IPS-15b (cell line): ENCODE measurements at regions not wholly inside any gene's neighbourhood (a gene's known extent, or its start where the extent isn't known, plus 50 kb on each side); places are given as distances from the start of the nearest gene placed in this dataset.
"Not testable (repeated sequence)": the region's sequence is repeated elsewhere in the genome, so short reads cannot be mapped to it uniquely, and the experiment has no call there.

Source experiments
- H3K27me3 ChIP-seq: one replicate; pipeline ENCODE4 v1.6.1; 2013; ENCODE audit warnings: low read length; ENCODE audit not compliant: control insufficient read depth, insufficient read depth
- H3K36me3 ChIP-seq: one replicate; pipeline ENCODE4 v1.6.1; 2013; ENCODE audit warnings: low read length; ENCODE audit not compliant: control insufficient read depth, insufficient read depth
- H3K4me1 ChIP-seq: one replicate; pipeline ENCODE4 v1.6.1; 2013; ENCODE audit warnings: mild to moderate bottlenecking, low read length; ENCODE audit not compliant: control insufficient read depth, insufficient read depth
- H3K4me3 ChIP-seq: one replicate; pipeline ENCODE4 v1.5.1; 2013; ENCODE audit warnings: low read depth, low read length
- H3K9ac ChIP-seq: one replicate; pipeline ENCODE4 v1.6.1; 2013; ENCODE audit warnings: low read depth, mild to moderate bottlenecking, low read length
- H3K9me3 ChIP-seq: one replicate; pipeline ENCODE4 v1.6.1; 2013; ENCODE audit warnings: mild to moderate bottlenecking, low read length; ENCODE audit not compliant: control insufficient read depth, insufficient read depth

- no peak overlapping the region for H3K9ac ChIP-seq
- H3K4me1 ChIP-seq: no peaks in the 10 kb centered on the region
- no peaks in the 10 kb centered on the region for H3K9me3 ChIP-seq
- no peaks in the 10 kb centered on the region for H3K27me3 ChIP-seq
- H3K4me3 ChIP-seq: no peak overlapping the region
- no peaks in the 10 kb centered on the region for H3K36me3 ChIP-seq
Measured at GRCh38 chr7:8885480-8886000, 452.1 kb downstream of the NXPH1 start.

GRCh38 chr7:8890346-8890745 is 456.9 kb downstream of the NXPH1 start:
- not testable (repeated sequence) for H3K36me3 ChIP-seq, H3K4me1 ChIP-seq, H3K4me3 ChIP-seq, H3K9me3 ChIP-seq, H3K9ac ChIP-seq, H3K27me3 ChIP-seq

GRCh38 chr7:8893775-8894174 is 460.4 kb downstream of the NXPH1 start:
- H3K9me3 ChIP-seq: no peaks in the 10 kb centered on the region
- H3K4me1 ChIP-seq: no peaks in the 10 kb centered on the region
- H3K9ac ChIP-seq: no peak overlapping the region
- no peak overlapping the region for H3K4me3 ChIP-seq
- no peaks in the 10 kb centered on the region for H3K36me3 ChIP-seq
- H3K27me3 ChIP-seq: no peaks in the 10 kb centered on the region

- Histone ChIP-seq H3K4me3 (no peak overlapping the region), H3K36me3 (no peaks in the 10 kb centered on the region), H3K4me1 (no peaks in the 10 kb centered on the region), H3K9me3 (no peaks in the 10 kb centered on the region), H3K27me3 (no peaks in the 10 kb centered on the region), H3K9ac (no peak overlapping the region)
Measured at GRCh38 chr7:8906396-8907075, 473.1 kb downstream of the NXPH1 start.

GRCh38 chr7:8908889-8909288 is 475.5 kb downstream of the NXPH1 start:
- Histone ChIP-seq H3K27me3 (no peaks in the 10 kb centered on the region), H3K4me3 (no peak overlapping the region), H3K36me3 (no peaks in the 10 kb centered on the region), H3K9ac (no peak overlapping the region), H3K9me3 (no peaks in the 10 kb centered on the region), H3K4me1 (no peaks in the 10 kb centered on the region)

- H3K9me3 ChIP-seq: no peaks in the 10 kb centered on the region
- H3K36me3 ChIP-seq: no peaks in the 10 kb centered on the region
- H3K4me1 ChIP-seq: no peaks in the 10 kb centered on the region
- H3K4me3 ChIP-seq: no peak overlapping the region
- H3K9ac ChIP-seq: no peak overlapping the region
- no peaks in the 10 kb centered on the region for H3K27me3 ChIP-seq
Measured at GRCh38 chr7:8913682-8914081, 480.3 kb downstream of the NXPH1 start.

GRCh38 chr7:8921807-8922206 is 488.4 kb downstream of the NXPH1 start:
- Histone ChIP-seq H3K4me1 (peaks cover 8% of the 10 kb centered on the region), H3K27me3 (no peaks in the 10 kb centered on the region), H3K9ac (no peak overlapping the region), H3K9me3 (no peaks in the 10 kb centered on the region), H3K4me3 (no peak overlapping the region), H3K36me3 (no peaks in the 10 kb centered on the region)

GRCh38 chr7:8922726-8923125 is 489.3 kb downstream of the NXPH1 start:
- no peaks in the 10 kb centered on the region for H3K36me3 ChIP-seq
- no peak overlapping the region for H3K4me3 ChIP-seq
- peaks cover 8% of the 10 kb centered on the region for H3K4me1 ChIP-seq
- H3K9me3 ChIP-seq: no peaks in the 10 kb centered on the region
- H3K9ac ChIP-seq: no peak overlapping the region
- no peaks in the 10 kb centered on the region for H3K27me3 ChIP-seq

- no peaks in the 10 kb centered on the region for H3K36me3 ChIP-seq
- no peaks in the 10 kb centered on the region for H3K27me3 ChIP-seq
- no peak overlapping the region for H3K9ac ChIP-seq
- no peaks in the 10 kb centered on the region for H3K9me3 ChIP-seq
- H3K4me1 ChIP-seq: peaks cover 8% of the 10 kb centered on the region
- H3K4me3 ChIP-seq: no peak overlapping the region
Measured at GRCh38 chr7:8923164-8923806, 489.9 kb downstream of the NXPH1 start.

- no peak overlapping the region for H3K9ac ChIP-seq
- H3K4me3 ChIP-seq: no peak overlapping the region
- H3K27me3 ChIP-seq: no peaks in the 10 kb centered on the region
- H3K9me3 ChIP-seq: no peaks in the 10 kb centered on the region
- no peaks in the 10 kb centered on the region for H3K36me3 ChIP-seq
- H3K4me1 ChIP-seq: peaks cover 3% of the 10 kb centered on the region
Measured at GRCh38 chr7:8931906-8932646, 498.7 kb downstream of the NXPH1 start.

GRCh38 chr7:8932751-8933150 is 499.3 kb downstream of the NXPH1 start:
- no peaks in the 10 kb centered on the region for H3K36me3 ChIP-seq
- H3K4me3 ChIP-seq: no peak overlapping the region
- H3K9me3 ChIP-seq: no peaks in the 10 kb centered on the region
- H3K27me3 ChIP-seq: no peaks in the 10 kb centered on the region
- peaks cover 3% of the 10 kb centered on the region for H3K4me1 ChIP-seq
- no peak overlapping the region for H3K9ac ChIP-seq

- Histone ChIP-seq H3K4me3 (no peak overlapping the region), H3K27me3 (no peaks in the 10 kb centered on the region), H3K9me3 (no peaks in the 10 kb centered on the region), H3K4me1 (peaks cover 3% of the 10 kb centered on the region), H3K36me3 (no peaks in the 10 kb centered on the region), H3K9ac (no peak overlapping the region)
Measured at GRCh38 chr7:8937204-8937603, 503.8 kb downstream of the NXPH1 start.
